Uterus (tissue), 3 donors: ENCODE measurements at regions not wholly inside any gene's neighbourhood (a gene's known extent, or its start where the extent isn't known, plus 50 kb on each side); places are given as distances from the start of the nearest gene placed in this dataset.

Experiments used
- DNase-seq, 2 donors: peaks; one replicate each; pipeline ENCODE4 v3.0.0-alpha.2; 2019 to 2020
- H3K27ac ChIP-seq, 2 donors: fragments of 200-600 bp; sonication (generic); 1 replicate in 1 of 2; 2 replicates in 1 of 2; pipeline ENCODE4 v1.5.1; 2016 to 2018
- H3K27me3 ChIP-seq, 2 donors: fragments of 200-600 bp; sonication (generic); one replicate each; pipeline ENCODE4 v1.5.1; 2018 to 2019; ENCODE audit warnings: control low read depth in 1 of 2
- H3K36me3 ChIP-seq, 2 donors: fragments of 200-600 bp; sonication (generic); one replicate each; pipeline ENCODE4 v1.5.1; 2019; ENCODE audit warnings: control low read depth in 1 of 2
- H3K4me1 ChIP-seq, 2 donors: fragments of 200-600 bp; sonication (generic); one replicate each; pipeline ENCODE4 v1.5.1; 2018 to 2019; ENCODE audit warnings: control low read depth in 1 of 2
- H3K4me3 ChIP-seq, 2 donors: fragments of 200-600 bp; sonication (generic); 1 replicate in 1 of 2; 2 replicates in 1 of 2; pipeline ENCODE4 v1.5.1; 2018 to 2019; ENCODE audit warnings: mild to moderate bottlenecking in 1 of 2
- H3K9me3 ChIP-seq, 2 donors: fragments of 200-600 bp; sonication (generic); one replicate each; pipeline ENCODE4 v1.5.1; 2019; ENCODE audit warnings: control low read depth in 1 of 2
- CTCF ChIP-seq, 4 experiments: fragments of 200-600 bp in 2 of 4; fragments of 450-650 bp in 2 of 4; sonication (generic) in 2 of 4; IDR thresholded peaks; one replicate each; pipeline ENCODE4 v1.5.1; 2016 to 2019; ENCODE audit warnings: antibody characterized with exemption in 4 of 4, mild to moderate bottlenecking in 2 of 4, moderate library complexity in 1 of 4
- POLR2A ChIP-seq, 2 donors: fragments of 450-650 bp; IDR thresholded peaks; one replicate each; pipeline ENCODE4 v1.6.1; 2016; ENCODE audit warnings: antibody characterized with exemption in 2 of 2, mild to moderate bottlenecking in 1 of 2, moderate library complexity in 1 of 2
- intact Hi-C: fragments of 100-400 bp; cut with DNase I; formaldehyde crosslinking; loops from one replicate; pipeline ENCODE4 v1.15.1; 2023; ENCODE audit warnings: low total_unique reads
- donor health status: DM: yes; HTN: yes; CAD: no.

- H3K27me3 ChIP-seq: no peaks in the 10 kb centered on the region
- H3K9me3 ChIP-seq: no peaks in the 10 kb centered on the region
- H3K27ac ChIP-seq: no peak overlapping the region
- intact Hi-C loops: no loop called here
- H3K36me3 ChIP-seq: no peaks in the 10 kb centered on the region
- no peak for TF ChIP-seq CTCF (IDR thresholded peaks at IDR 0.05)
- TF ChIP-seq POLR2A (IDR thresholded peaks at IDR 0.05): no peak
- no peak for DNase-seq
- no peak overlapping the region for H3K4me3 ChIP-seq
- H3K4me1 ChIP-seq: no peaks in the 10 kb centered on the region
These were observed 83.6 kb upstream of the VAV3 start for GRCh38 chr1:108048301-108049177.

GRCh38 chr1:108047085-108047484 is 82.1 kb upstream of the VAV3 start:
- H3K4me3 ChIP-seq: no peak overlapping the region
- DNase-seq: no peak
- intact Hi-C loops: no loop called here
- no peak overlapping the region for H3K27ac ChIP-seq
- H3K36me3 ChIP-seq: no peaks in the 10 kb centered on the region
- no peaks in the 10 kb centered on the region for H3K27me3 ChIP-seq
- TF ChIP-seq CTCF (IDR thresholded peaks at IDR 0.05) (no peak), POLR2A (IDR thresholded peaks at IDR 0.05) (no peak)
- no peaks in the 10 kb centered on the region for H3K9me3 ChIP-seq
- no peaks in the 10 kb centered on the region for H3K4me1 ChIP-seq

- intact Hi-C loops: no loop called here
- no peaks in the 10 kb centered on the region for H3K36me3 ChIP-seq
- no peak overlapping the region for H3K4me3 ChIP-seq
- H3K27ac ChIP-seq: no peak overlapping the region
- TF ChIP-seq POLR2A (IDR thresholded peaks at IDR 0.05) (no peak), CTCF (IDR thresholded peaks at IDR 0.05) (no peak)
- no peak for DNase-seq
- H3K27me3 ChIP-seq: no peaks in the 10 kb centered on the region
- H3K4me1 ChIP-seq: no peaks in the 10 kb centered on the region
- H3K9me3 ChIP-seq: no peaks in the 10 kb centered on the region
These were observed 81.0 kb upstream of the VAV3 start for GRCh38 chr1:108046026-108046425.

GRCh38 chr1:108045460-108045859 is 80.5 kb upstream of the VAV3 start:
- intact Hi-C loops: no loop called here
- DNase-seq: no peak
- TF ChIP-seq POLR2A (IDR thresholded peaks at IDR 0.05): no peak
- TF ChIP-seq CTCF (IDR thresholded peaks at IDR 0.05): no peak
- Histone ChIP-seq H3K27me3 (no peaks in the 10 kb centered on the region), H3K9me3 (no peaks in the 10 kb centered on the region), H3K4me1 (no peaks in the 10 kb centered on the region), H3K4me3 (no peak overlapping the region), H3K27ac (no peak overlapping the region), H3K36me3 (no peaks in the 10 kb centered on the region)

GRCh38 chr1:108044318-108044717 is 79.3 kb upstream of the VAV3 start:
- H3K9me3 ChIP-seq: no peaks in the 10 kb centered on the region
- DNase-seq: no peak
- H3K4me1 ChIP-seq: no peaks in the 10 kb centered on the region
- H3K4me3 ChIP-seq: no peak overlapping the region
- H3K27ac ChIP-seq: no peak overlapping the region
- intact Hi-C loops: no loop called here
- TF ChIP-seq POLR2A (IDR thresholded peaks at IDR 0.05): no peak
- TF ChIP-seq CTCF (IDR thresholded peaks at IDR 0.05): no peak
- no peaks in the 10 kb centered on the region for H3K36me3 ChIP-seq
- no peaks in the 10 kb centered on the region for H3K27me3 ChIP-seq
